ENCODE measurements at regions not wholly inside any gene's neighbourhood (a gene's known extent, or its start where the extent isn't known, plus 50 kb on each side); places are given as distances from the start of the nearest gene placed in this dataset.
"Not testable (repeated sequence)": the region's sequence is repeated elsewhere in the genome, so short reads cannot be mapped to it uniquely, and the experiment has no call there.

- TF ChIP-seq, protein P1, sequence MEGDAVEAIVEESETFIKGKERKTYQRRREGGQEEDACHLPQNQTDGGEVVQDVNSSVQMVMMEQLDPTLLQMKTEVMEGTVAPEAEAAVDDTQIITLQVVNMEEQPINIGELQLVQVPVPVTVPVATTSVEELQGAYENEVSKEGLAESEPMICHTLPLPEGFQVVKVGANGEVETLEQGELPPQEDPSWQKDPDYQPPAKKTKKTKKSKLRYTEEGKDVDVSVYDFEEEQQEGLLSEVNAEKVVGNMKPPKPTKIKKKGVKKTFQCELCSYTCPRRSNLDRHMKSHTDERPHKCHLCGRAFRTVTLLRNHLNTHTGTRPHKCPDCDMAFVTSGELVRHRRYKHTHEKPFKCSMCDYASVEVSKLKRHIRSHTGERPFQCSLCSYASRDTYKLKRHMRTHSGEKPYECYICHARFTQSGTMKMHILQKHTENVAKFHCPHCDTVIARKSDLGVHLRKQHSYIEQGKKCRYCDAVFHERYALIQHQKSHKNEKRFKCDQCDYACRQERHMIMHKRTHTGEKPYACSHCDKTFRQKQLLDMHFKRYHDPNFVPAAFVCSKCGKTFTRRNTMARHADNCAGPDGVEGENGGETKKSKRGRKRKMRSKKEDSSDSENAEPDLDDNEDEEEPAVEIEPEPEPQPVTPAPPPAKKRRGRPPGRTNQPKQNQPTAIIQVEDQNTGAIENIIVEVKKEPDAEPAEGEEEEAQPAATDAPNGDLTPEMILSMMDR (IDR thresholded peaks at IDR 0.05): not testable (repeated sequence)
- not testable (repeated sequence) for TF ChIP-seq POLR2A (IDR thresholded peaks at IDR 0.05)
Measured at GRCh38 chr21:8205094-8205891, 2316.1 kb upstream of the TPTE start.

All from thyroid gland (tissue), 4 donors.